H9 (cell line): ENCODE measurements at regions not wholly inside any gene's neighbourhood (a gene's known extent, or its start where the extent isn't known, plus 50 kb on each side); places are given as distances from the start of the nearest gene placed in this dataset.

Experiments
- DNase-seq: peaks from one replicate; pipeline ENCODE4 v3.0.0-alpha.2; 2017
- H2AFZ ChIP-seq: one replicate; pipeline ENCODE4 v1.6.1; 2013; ENCODE audit warnings: mild to moderate bottlenecking, low read length, control low read depth, moderate library complexity
- H2AK5ac ChIP-seq: 2 replicates; pipeline ENCODE4 v1.6.1; 2013; ENCODE audit warnings: low read length, control low read depth, mixed read lengths; ENCODE audit not compliant: insufficient read length
- H2BK120ac ChIP-seq: one replicate; pipeline ENCODE4 v1.6.1; 2013; ENCODE audit warnings: low read depth, mild to moderate bottlenecking, low read length, control low read depth, inconsistent platforms; ENCODE audit not compliant: poor library complexity, severe bottlenecking
- H2BK12ac ChIP-seq: 2 replicates; pipeline ENCODE4 v1.6.1; 2013; ENCODE audit warnings: low read length, control low read depth, mixed read lengths, low read depth; ENCODE audit not compliant: insufficient read length
- H2BK15ac ChIP-seq: 2 replicates; pipeline ENCODE4 v1.6.1; 2013; ENCODE audit warnings: low read depth, low read length, control low read depth
- H2BK20ac ChIP-seq: one replicate; pipeline ENCODE4 v1.6.1; 2013; ENCODE audit warnings: low read depth, mild to moderate bottlenecking, low read length, control low read depth, inconsistent platforms; ENCODE audit not compliant: poor library complexity, severe bottlenecking
- H2BK5ac ChIP-seq: 2 replicates; pipeline ENCODE4 v1.6.1; 2013; ENCODE audit warnings: low read length, control low read depth, mixed read lengths; ENCODE audit not compliant: insufficient read length
- H3K14ac ChIP-seq: 2 replicates; pipeline ENCODE4 v1.6.1; 2013; ENCODE audit warnings: low read length, control low read depth; ENCODE audit not compliant: insufficient read depth
- H3K18ac ChIP-seq: 2 replicates; pipeline ENCODE4 v1.6.1; 2013; ENCODE audit warnings: low read depth, mild to moderate bottlenecking, mixed read lengths, low read length, control low read depth; ENCODE audit not compliant: insufficient read length
- H3K23ac ChIP-seq: 2 replicates; pipeline ENCODE4 v1.6.1; 2013; ENCODE audit warnings: low read length, control low read depth, mixed read lengths, low read depth; ENCODE audit not compliant: insufficient read length
- H3K23me2 ChIP-seq: 2 replicates; pipeline ENCODE4 v1.6.1; 2013; ENCODE audit warnings: low read depth, mild to moderate bottlenecking, mixed read lengths, low read length, control low read depth; ENCODE audit not compliant: insufficient read length, poor library complexity, severe bottlenecking
- H3K27ac ChIP-seq: 2 replicates; pipeline ENCODE4 v1.5.1; 2013; ENCODE audit warnings: low read length, control low read depth, mixed read lengths, low read depth; ENCODE audit not compliant: insufficient read length
- H3K27me3 ChIP-seq: 2 replicates; pipeline ENCODE4 v1.6.1; 2013; ENCODE audit warnings: low read length, control low read depth, inconsistent platforms; ENCODE audit not compliant: insufficient read depth
- H3K4ac ChIP-seq: 2 replicates; pipeline ENCODE4 v1.6.1; 2013; ENCODE audit warnings: low read depth, mild to moderate bottlenecking, control low read depth, inconsistent platforms, low read length, moderate library complexity
- H3K4me1 ChIP-seq: 2 replicates; pipeline ENCODE4 v1.6.1; 2013; ENCODE audit warnings: low read length, control low read depth, inconsistent platforms; ENCODE audit not compliant: insufficient read depth
- H3K4me2 ChIP-seq: 2 replicates; pipeline ENCODE4 v1.6.1; 2013; ENCODE audit warnings: low read length, control low read depth, mixed read lengths; ENCODE audit not compliant: insufficient read length, insufficient read depth
- H3K56ac ChIP-seq: 2 replicates; pipeline ENCODE4 v1.6.1; 2013; ENCODE audit warnings: low read depth, mild to moderate bottlenecking, mixed read lengths, low read length, control low read depth; ENCODE audit not compliant: insufficient read length
- H3K79me1 ChIP-seq: 2 replicates; pipeline ENCODE4 v1.6.1; 2013; ENCODE audit warnings: low read depth, mild to moderate bottlenecking, moderate library complexity, low read length, control low read depth, inconsistent platforms; ENCODE audit not compliant: insufficient read depth, poor library complexity, severe bottlenecking
- H3K79me2 ChIP-seq: 2 replicates; pipeline ENCODE4 v1.6.1; 2013; ENCODE audit warnings: low read length, control low read depth, inconsistent platforms; ENCODE audit not compliant: insufficient read depth
- H3K9ac ChIP-seq: 2 replicates; pipeline ENCODE4 v1.6.1; 2013; ENCODE audit warnings: low read length, control low read depth, mixed read lengths; ENCODE audit not compliant: insufficient read length; ENCODE audit errors: extremely low read depth
- H3K9me3 ChIP-seq: one replicate; pipeline ENCODE4 v1.6.1; 2013; ENCODE audit warnings: low read depth, low read length, inconsistent platforms; ENCODE audit not compliant: control insufficient read depth
- H3T11ph ChIP-seq: one replicate; pipeline ENCODE4 v1.6.1; 2013; ENCODE audit warnings: mild to moderate bottlenecking, low read length, control low read depth, inconsistent platforms
- H4K20me1 ChIP-seq: one replicate; pipeline ENCODE4 v1.6.1; 2013; ENCODE audit not compliant: control insufficient read depth, insufficient read length, insufficient read depth
- H4K5ac ChIP-seq: 2 replicates; pipeline ENCODE4 v1.6.1; 2013; ENCODE audit warnings: low read depth, mild to moderate bottlenecking, mixed read lengths, low read length, control low read depth; ENCODE audit not compliant: insufficient read length
- H4K8ac ChIP-seq: replicated peaks from 2 replicates; pipeline ENCODE4 v1.6.1; 2013; ENCODE audit warnings: low read length, control low read depth, mixed read lengths, low read depth; ENCODE audit not compliant: insufficient read length
- H4K91ac ChIP-seq: 2 replicates; pipeline ENCODE4 v1.6.1; 2013; ENCODE audit warnings: low read depth, mild to moderate bottlenecking, moderate library complexity, mixed read lengths, low read length, control low read depth; ENCODE audit not compliant: insufficient read length
- H3K27ac Mint-ChIP-seq, 3 experiments: 2 replicates in 2 of 3; 3 replicates in 1 of 3; pipeline ENCODE4 v1.8.0; 2020 to 2021; ENCODE audit warnings: mixed read lengths in 3 of 3, mild to moderate bottlenecking in 1 of 3, moderate library complexity in 1 of 3
- H3K27me3 Mint-ChIP-seq: 2 replicates; pipeline ENCODE4 v1.8.0; 2021; ENCODE audit warnings: low read depth, mild to moderate bottlenecking, moderate library complexity, mixed read lengths
- H3K36me3 Mint-ChIP-seq, 3 experiments: 2 replicates in 2 of 3; 3 replicates in 1 of 3; pipeline ENCODE4 v1.8.0; 2020 to 2021; ENCODE audit warnings: low read depth in 3 of 3, mixed read lengths in 3 of 3; ENCODE audit not compliant: insufficient read depth in 1 of 3
- H3K4me1 Mint-ChIP-seq, 2 experiments: 2 replicates each; pipeline ENCODE4 v1.8.0; 2020; ENCODE audit warnings: mixed read lengths in 2 of 2
- H3K4me3 Mint-ChIP-seq, 2 experiments: 2 replicates in 1 of 2; 3 replicates in 1 of 2; pipeline ENCODE4 v1.8.0; 2020 to 2021; ENCODE audit warnings: mild to moderate bottlenecking in 2 of 2, mixed read lengths in 2 of 2, moderate library complexity in 1 of 2
- H3K9me3 Mint-ChIP-seq, 2 experiments: 2 replicates in 1 of 2; 3 replicates in 1 of 2; pipeline ENCODE4 v1.8.0; 2020; ENCODE audit warnings: mild to moderate bottlenecking in 2 of 2, mixed read lengths in 2 of 2, moderate library complexity in 1 of 2
- WGBS: extraction: QIAGEN DNeasy Blood & Tissue Kit; methylation state at CpG from one replicate; pipeline ENCODE4 v1.1.7; 2013; ENCODE audit warnings: missing lambda C conversion rate, low lambda C conversion rate, mixed read lengths; ENCODE audit not compliant: insufficient read length; ENCODE audit errors: extremely low coverage; 5-methylcytosine and 5-hydroxymethylcytosine counted together
- TF ChIP-seq, protein P1 (sequence below): fragments of 200-600 bp; sonication (generic); conservative IDR thresholded peaks from 3 replicates; pipeline ENCODE4 v1.8.0; 2021; ENCODE audit warnings: antibody characterized with exemption, mild to moderate bottlenecking

DNA sequence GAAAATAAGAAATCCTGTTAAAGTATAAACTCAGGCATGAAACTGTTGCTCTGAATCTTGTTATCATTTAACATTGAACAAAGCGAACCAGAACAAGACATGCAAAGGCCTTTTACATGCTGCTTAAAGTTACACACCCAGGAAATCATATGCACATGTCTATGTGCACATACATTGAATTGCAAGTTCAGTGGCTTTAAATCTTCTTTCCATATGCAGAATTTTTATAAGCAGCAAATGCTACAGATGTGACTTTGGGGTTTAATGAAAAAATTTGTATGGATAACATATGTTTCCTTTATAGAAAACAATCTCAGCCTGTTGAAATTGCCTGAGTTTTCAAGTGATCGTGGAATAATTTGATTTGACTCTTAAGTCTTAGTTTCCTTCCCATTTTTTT, 193.9 kb downstream of the AEBP2 start:
- Histone ChIP-seq H2AK5ac (no peak overlapping the region), H2BK20ac (no peak overlapping the region), H2BK5ac (no peak overlapping the region), H3K14ac (no peak overlapping the region), H2BK12ac (no peak overlapping the region), H3K18ac (no peak overlapping the region), H3K27ac (no peak overlapping the region), H3K23ac (no peak overlapping the region), H2AFZ (no peak overlapping the region), H3K23me2 (no peaks in the 10 kb centered on the region), H3K27me3 (no peaks in the 10 kb centered on the region), H4K91ac (no peak overlapping the region), H3T11ph (no peak overlapping the region), H3K79me2 (no peaks in the 10 kb centered on the region), H4K8ac (no peak overlapping the region), H3K4me1 (no peaks in the 10 kb centered on the region), H3K4ac (no peak overlapping the region), H4K20me1 (no peaks in the 10 kb centered on the region), H2BK120ac (no peak overlapping the region), H3K79me1 (no peaks in the 10 kb centered on the region), H3K9ac (no peak overlapping the region), H4K5ac (no peak overlapping the region), H2BK15ac (no peak overlapping the region), H3K9me3 (no peaks in the 10 kb centered on the region), H3K56ac (no peak overlapping the region), H3K4me2 (no peak overlapping the region)
- WGBS = no CpG with 5 or more reads among the region's 2 CpGs
- DNase-seq = no peak
- TF ChIP-seq, protein P1, sequence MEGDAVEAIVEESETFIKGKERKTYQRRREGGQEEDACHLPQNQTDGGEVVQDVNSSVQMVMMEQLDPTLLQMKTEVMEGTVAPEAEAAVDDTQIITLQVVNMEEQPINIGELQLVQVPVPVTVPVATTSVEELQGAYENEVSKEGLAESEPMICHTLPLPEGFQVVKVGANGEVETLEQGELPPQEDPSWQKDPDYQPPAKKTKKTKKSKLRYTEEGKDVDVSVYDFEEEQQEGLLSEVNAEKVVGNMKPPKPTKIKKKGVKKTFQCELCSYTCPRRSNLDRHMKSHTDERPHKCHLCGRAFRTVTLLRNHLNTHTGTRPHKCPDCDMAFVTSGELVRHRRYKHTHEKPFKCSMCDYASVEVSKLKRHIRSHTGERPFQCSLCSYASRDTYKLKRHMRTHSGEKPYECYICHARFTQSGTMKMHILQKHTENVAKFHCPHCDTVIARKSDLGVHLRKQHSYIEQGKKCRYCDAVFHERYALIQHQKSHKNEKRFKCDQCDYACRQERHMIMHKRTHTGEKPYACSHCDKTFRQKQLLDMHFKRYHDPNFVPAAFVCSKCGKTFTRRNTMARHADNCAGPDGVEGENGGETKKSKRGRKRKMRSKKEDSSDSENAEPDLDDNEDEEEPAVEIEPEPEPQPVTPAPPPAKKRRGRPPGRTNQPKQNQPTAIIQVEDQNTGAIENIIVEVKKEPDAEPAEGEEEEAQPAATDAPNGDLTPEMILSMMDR = no peak
- Mint-ChIP-seq H3K27ac (no peak overlapping the region), H3K36me3 (no peaks in the 10 kb centered on the region; a peak in 1 of 7 replicates), H3K27me3 (no peaks in the 10 kb centered on the region), H3K9me3 (no peaks in the 10 kb centered on the region), H3K4me3 (no peak overlapping the region), H3K4me1 (peaks cover 0 to 5% of the 10 kb centered on the region in 2 experiments; a peak in 2 of 4 replicates)
